ENCODE measurements at regions not wholly inside any gene's neighbourhood (a gene's known extent, or its start where the extent isn't known, plus 50 kb on each side); places are given as distances from the start of the nearest gene placed in this dataset.

- TF ChIP-seq MTF1 (CRISPR knock-in tag; IDR thresholded peaks at IDR 0.05; ENCODE audit: borderline replicate concordance) = no peak
- TF ChIP-seq, protein P1, sequence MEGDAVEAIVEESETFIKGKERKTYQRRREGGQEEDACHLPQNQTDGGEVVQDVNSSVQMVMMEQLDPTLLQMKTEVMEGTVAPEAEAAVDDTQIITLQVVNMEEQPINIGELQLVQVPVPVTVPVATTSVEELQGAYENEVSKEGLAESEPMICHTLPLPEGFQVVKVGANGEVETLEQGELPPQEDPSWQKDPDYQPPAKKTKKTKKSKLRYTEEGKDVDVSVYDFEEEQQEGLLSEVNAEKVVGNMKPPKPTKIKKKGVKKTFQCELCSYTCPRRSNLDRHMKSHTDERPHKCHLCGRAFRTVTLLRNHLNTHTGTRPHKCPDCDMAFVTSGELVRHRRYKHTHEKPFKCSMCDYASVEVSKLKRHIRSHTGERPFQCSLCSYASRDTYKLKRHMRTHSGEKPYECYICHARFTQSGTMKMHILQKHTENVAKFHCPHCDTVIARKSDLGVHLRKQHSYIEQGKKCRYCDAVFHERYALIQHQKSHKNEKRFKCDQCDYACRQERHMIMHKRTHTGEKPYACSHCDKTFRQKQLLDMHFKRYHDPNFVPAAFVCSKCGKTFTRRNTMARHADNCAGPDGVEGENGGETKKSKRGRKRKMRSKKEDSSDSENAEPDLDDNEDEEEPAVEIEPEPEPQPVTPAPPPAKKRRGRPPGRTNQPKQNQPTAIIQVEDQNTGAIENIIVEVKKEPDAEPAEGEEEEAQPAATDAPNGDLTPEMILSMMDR (IDR thresholded peaks at IDR 0.05 in 2 of 3, conservative IDR thresholded peaks at IDR 0.05 in 1 of 3; ENCODE audit: insufficient read depth in 2 of 3, low read depth in 1 of 3, low read length in 3 of 3) = no peak
- TF ChIP-seq SOX6 (IDR thresholded peaks at IDR 0.05) = no peak
- TF ChIP-seq GTF2F1 (IDR thresholded peaks at IDR 0.05; ENCODE audit: low read depth, low read length) = no peak
- TF ChIP-seq CBX8 (IDR thresholded peaks at IDR 0.05; ENCODE audit: borderline replicate concordance, extremely low read depth, low read depth, low read length, poor library complexity, severe bottlenecking) = no peak
- no peak for TF ChIP-seq CHAMP1 (IDR thresholded peaks at IDR 0.05)
- no peak for TF ChIP-seq POLR2A (conservative IDR thresholded peaks at IDR 0.05)
- no peak for TF ChIP-seq ZBTB49 (CRISPR knock-in tag; IDR thresholded peaks at IDR 0.05; ENCODE audit: borderline replicate concordance)
- no peak for TF ChIP-seq TAF1 (IDR thresholded peaks at IDR 0.05; ENCODE audit: control insufficient read depth, extremely low read depth, insufficient read depth, low read length, severe bottlenecking)
Observed at GRCh38 chrX:25131055-25131454, 115.3 kb upstream of the ARX start.
